NCI-H1417 treated with DMSO at 0.1 percent for 48 hours (cell line): ENCODE measurements at regions not wholly inside any gene's neighbourhood (a gene's known extent, or its start where the extent isn't known, plus 50 kb on each side); places are given as distances from the start of the nearest gene placed in this dataset.
"Not testable (repeated sequence)": the region's sequence is repeated elsewhere in the genome, so short reads cannot be mapped to it uniquely, and the experiment has no call there.

ENCODE experiments used
- DNase-seq: peaks from one replicate; lab custom pipeline; 2025; lab: John Stamatoyannopoulos, UW

GRCh38 chr22:34319346-34319745 is 399.1 kb upstream of the LARGE1 start:
- DNase-seq = no peak

DNA sequence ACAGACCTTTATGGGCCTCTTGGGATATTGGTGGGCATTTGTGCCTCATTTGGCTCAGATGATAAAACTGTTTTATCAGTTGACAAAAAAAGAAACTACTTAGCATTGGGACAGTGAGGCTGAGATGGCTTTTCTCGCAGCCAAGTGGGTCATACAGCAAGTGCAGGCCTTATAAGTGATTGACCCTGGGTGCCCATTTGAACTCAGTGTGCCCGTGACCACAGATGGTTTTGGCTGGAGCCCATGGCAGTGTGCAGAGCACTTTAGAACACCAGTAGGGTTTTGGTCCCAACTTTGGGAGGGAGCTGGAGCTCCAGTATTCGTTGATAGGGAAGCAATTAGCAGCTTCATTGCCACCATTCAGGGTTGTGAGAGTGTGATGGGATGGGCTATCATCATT is 404.5 kb upstream of the LARGE1 start:
- DNase-seq = no peak

- no peak for DNase-seq
These were observed 406.6 kb upstream of the LARGE1 start for GRCh38 chr22:34326901-34327300.

GRCh38 chr22:34330432-34330831 is 410.2 kb upstream of the LARGE1 start:
- no peak for DNase-seq

GRCh38 chr22:34333285-34333684 is 413.0 kb upstream of the LARGE1 start:
- DNase-seq = no peak

- DNase-seq = no peak
These were observed 414.6 kb upstream of the LARGE1 start for GRCh38 chr22:34334893-34335292.

DNA sequence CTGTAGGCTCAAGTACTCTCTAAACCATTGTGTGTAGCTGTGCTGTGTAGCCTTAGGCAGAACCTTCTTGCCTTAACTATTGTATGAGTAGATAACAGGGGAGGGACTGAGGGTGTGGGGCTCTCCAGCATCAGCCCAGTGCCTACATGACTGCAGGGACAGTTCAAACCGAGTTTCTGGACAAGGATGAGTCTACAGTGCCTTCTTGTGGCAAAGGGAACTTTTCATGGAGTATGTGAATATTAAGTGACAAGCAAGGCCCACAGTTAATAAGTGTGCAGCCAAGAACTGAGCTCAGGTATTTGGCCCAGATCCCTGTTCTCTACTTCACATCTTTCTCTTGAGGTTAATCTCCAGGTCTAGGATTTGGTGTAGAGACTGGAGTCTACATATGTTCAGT is 424.4 kb upstream of the LARGE1 start:
- no peak for DNase-seq

DNA sequence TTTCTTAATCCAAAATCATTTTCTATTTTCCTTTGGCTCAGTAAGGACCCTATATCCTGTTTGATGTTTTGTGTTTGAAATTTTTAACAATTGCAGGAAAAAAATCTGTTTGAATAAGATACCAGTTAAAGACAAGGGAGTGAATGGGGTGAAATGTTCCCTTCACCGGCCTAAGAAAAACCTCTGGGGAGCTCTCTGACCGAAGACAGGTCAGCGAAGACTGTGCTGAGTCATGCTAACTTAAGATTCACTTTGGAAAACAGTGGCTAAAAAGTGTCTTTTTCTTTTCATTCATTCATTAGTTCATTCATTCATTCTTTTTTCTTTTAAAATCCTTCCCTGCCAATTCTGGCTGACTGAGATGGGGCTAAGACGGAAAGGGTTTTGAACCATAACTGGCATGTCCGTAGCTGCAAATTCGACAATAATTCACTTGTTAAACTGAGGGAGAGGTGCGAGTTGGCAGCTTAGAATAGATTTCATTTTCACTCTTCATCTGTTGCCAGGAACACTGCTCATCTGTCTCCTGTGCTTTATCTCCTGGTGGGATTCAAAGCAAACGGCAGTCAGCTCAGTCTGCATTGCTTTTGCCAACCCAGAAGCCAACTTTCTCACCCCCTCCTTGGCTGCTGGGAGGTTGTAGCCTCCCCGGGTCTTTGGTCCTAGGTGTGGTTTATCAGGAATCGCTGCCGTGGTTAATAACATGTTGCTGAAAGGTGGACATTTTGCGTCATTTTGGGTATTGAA is 434.0 kb upstream of the LARGE1 start:
- DNase-seq = no peak

- no peak for DNase-seq
These were observed 436.2 kb upstream of the LARGE1 start for GRCh38 chr22:34356481-34356880.

DNA sequence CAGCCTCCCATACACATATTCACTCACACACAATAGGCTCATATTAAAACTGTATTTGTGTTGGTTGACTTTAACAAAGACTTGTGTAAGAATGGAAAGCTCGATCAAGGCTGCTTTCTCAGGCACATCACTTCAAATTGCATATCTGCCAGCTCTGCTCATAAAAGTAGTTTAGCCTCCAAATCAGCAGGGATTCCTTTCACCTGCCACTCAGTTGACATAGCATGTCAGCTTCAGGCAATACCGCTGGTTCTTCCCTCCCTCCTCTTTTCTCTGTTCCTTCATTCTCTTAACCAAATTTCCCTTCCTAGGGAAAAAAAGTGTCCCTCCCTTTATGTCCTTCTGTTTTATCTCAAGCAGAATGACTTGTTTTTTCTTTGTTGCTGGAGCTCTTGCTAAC is 450.4 kb upstream of the LARGE1 start:
- DNase-seq = no peak

- DNase-seq = no peak
These were observed 459.5 kb upstream of the LARGE1 start for GRCh38 chr22:34379825-34380224.

GRCh38 chr22:34380532-34380931 is 460.3 kb upstream of the LARGE1 start:
- DNase-seq = no peak

DNA sequence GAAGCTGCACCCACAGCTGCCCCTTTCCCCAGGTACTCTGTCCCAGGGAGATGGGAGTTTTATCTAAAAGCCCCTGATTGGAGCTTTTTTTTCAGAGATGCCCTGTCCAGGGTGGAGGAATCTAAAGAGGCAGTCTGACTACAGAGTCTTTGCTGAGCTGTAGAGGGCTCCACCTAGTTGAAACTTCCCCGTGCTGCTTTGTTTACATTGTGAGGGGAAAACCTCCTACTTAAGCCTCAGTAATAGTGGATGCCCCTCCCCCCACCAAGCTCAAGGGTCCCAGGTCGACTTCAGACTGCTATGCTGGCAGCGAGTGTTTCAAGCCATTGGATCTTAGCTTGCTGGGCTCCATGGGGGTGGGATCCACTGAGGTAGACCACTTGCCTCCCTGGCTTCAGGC is 470.1 kb upstream of the LARGE1 start:
- DNase-seq = no peak

GRCh38 chr22:34395370-34395769 is 475.1 kb upstream of the LARGE1 start:
- DNase-seq = no peak

- DNase-seq = no peak
These were observed 483.4 kb upstream of the LARGE1 start for GRCh38 chr22:34403667-34404066.

GRCh38 chr22:34410111-34410510 is 489.8 kb upstream of the LARGE1 start:
- no peak for DNase-seq

- no peak for DNase-seq
These were observed 494.5 kb upstream of the LARGE1 start for GRCh38 chr22:34414467-34415440.

- DNase-seq = no peak
These were observed 496.0 kb upstream of the LARGE1 start for GRCh38 chr22:34416022-34416860.

DNA sequence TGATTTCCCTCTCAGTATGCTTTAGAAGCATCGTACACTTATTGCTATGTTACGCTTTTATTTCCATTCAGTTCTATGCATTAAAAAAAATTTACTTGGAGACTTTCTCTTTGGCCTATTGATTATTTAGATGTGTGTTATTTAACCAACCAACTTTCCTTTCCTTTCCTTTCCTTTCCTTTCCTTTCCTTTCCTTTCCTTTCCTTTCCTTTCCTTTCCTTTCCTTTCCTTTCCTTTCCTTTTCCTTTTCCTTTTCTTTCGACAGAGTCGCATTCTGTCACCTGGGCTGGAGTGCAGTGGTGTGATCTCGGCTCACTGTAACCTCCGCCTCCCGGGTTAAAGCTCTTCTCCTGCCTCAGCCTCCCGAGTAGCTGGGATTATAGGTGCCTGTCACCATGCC is 502.7 kb upstream of the LARGE1 start:
- DNase-seq = not testable (repeated sequence)

DNA sequence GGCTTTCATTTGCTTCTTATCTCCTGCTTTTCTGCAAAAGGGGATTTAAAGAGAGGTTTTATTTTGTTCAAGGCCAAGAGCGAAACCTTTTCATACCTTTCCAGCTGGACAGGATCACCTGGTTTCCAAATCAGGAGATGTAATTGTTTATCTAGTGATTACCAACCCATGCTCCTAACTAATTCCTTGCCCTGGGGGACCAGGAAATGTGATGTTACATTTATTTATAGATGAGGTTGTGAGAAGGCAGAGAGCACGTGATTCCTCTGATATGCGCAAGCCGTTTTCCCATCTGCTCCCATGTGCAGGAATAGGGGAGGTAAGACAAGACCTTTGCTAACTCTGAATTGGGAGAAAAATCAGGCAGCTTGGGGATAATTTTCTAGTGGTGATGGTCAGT is 507.2 kb upstream of the LARGE1 start:
- peak; percentile 18 for DNase-seq

DNA sequence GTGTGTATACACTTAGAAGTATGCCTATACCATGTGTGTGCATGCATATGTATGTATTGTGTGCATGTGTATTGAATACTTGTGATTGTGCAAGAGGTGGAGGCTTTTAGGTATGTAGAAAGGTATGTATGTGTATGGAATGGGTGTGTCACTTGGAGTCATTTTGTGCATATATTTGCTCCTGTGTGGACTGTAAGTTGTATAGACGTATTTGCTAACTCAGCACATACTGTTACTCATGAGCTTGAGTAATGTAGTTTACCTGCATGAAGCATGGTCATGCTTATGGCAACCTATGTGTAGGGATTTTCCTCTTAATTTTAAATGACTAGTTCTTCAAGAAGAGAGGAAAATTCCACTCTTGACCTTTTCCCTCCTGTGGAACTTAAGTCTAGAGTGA is 507.6 kb upstream of the LARGE1 start:
- no peak for DNase-seq

- no peak for DNase-seq
These were observed 509.0 kb upstream of the LARGE1 start for GRCh38 chr22:34429314-34429713.
